Spleen (tissue), 11 donors: ENCODE measurements at regions not wholly inside any gene's neighbourhood (a gene's known extent, or its start where the extent isn't known, plus 50 kb on each side); places are given as distances from the start of the nearest gene placed in this dataset.

Experiments used
- DNase-seq: peaks from one replicate; pipeline ENCODE4 v3.0.0-alpha.2; 2020
- H3K27ac ChIP-seq, 8 donors: fragments of 200-600 bp; sonication (generic) in 7 of 8; 1 replicate in 4 of 8; 2 replicates in 4 of 8; pipeline versions ENCODE4 v1.5.0 to v1.8.0; 2016 to 2021; ENCODE audit warnings: inconsistent platforms in 4 of 8, mild to moderate bottlenecking in 4 of 8, moderate library complexity in 1 of 8
- H3K27me3 ChIP-seq, 7 donors: fragments of 200-600 bp; sonication (generic) in 6 of 7; replicated peaks in 1 of 7; 1 replicate in 4 of 7; 2 replicates in 3 of 7; pipeline versions ENCODE4 v1.5.0 to v1.8.0; 2016 to 2021; ENCODE audit warnings: inconsistent platforms in 3 of 7, mild to moderate bottlenecking in 1 of 7
- H3K36me3 ChIP-seq, 6 donors: fragments of 200-600 bp; sonication (generic) in 5 of 6; 1 replicate in 4 of 6; 2 replicates in 2 of 6; pipeline versions ENCODE4 v1.5.0 to v1.8.0; 2016 to 2021; ENCODE audit warnings: inconsistent platforms in 2 of 6
- H3K4me1 ChIP-seq, 6 donors: fragments of 200-600 bp; sonication (generic) in 5 of 6; 1 replicate in 3 of 6; 2 replicates in 3 of 6; pipeline versions ENCODE4 v1.5.0 to v1.8.0; 2016 to 2021; ENCODE audit warnings: inconsistent platforms in 3 of 6
- H3K4me3 ChIP-seq, 8 donors: fragments of 200-600 bp; sonication (generic) in 7 of 8; 1 replicate in 4 of 8; 2 replicates in 4 of 8; pipeline versions ENCODE4 v1.5.0 to v1.8.0; 2016 to 2021; ENCODE audit warnings: inconsistent platforms in 4 of 8, mild to moderate bottlenecking in 4 of 8, moderate library complexity in 2 of 8
- H3K9me3 ChIP-seq, 8 donors: fragments of 200-600 bp; sonication (generic) in 7 of 8; 1 replicate in 4 of 8; 2 replicates in 4 of 8; pipeline versions ENCODE4 v1.5.0 to v1.8.0; 2016 to 2021; ENCODE audit warnings: inconsistent platforms in 4 of 8
- CTCF ChIP-seq, 11 experiments: fragments of 200-600 bp in 7 of 11; fragments of 450-650 bp in 4 of 11; sonication (generic) in 4 of 11; IDR thresholded peaks in 8 of 11; conservative IDR thresholded peaks in 3 of 11; 1 replicate in 7 of 11; 2 replicates in 4 of 11; pipeline versions ENCODE4 v1.4.0 to v1.8.0; 2016 to 2021; ENCODE audit warnings: antibody characterized with exemption in 11 of 11, inconsistent platforms in 4 of 11, mild to moderate bottlenecking in 1 of 11
- POLR2A ChIP-seq, 3 donors: fragments of 450-650 bp; IDR thresholded peaks; one replicate each; pipeline ENCODE4 v1.5.1; 2017; ENCODE audit warnings: antibody characterized with exemption in 3 of 3, mild to moderate bottlenecking in 1 of 3
- POLR2AphosphoS5 ChIP-seq, 3 donors: sonication (generic); formaldehyde crosslinking; IDR thresholded peaks; one replicate each; pipeline ENCODE4 v1.5.1; 2017; ENCODE audit warnings: antibody characterized with exemption in 3 of 3
- WGBS, 5 donors: extraction: QIAGEN DNeasy Blood & Tissue Kit in 3 of 5; methylation state at CpG; one replicate each; pipeline versions ENCODE4 v1.1.5 to v1.1.7; 2013 to 2018; 5-methylcytosine and 5-hydroxymethylcytosine counted together
- intact Hi-C: fragments of 100-400 bp; cut with DNase I; formaldehyde crosslinking; loops from one replicate; pipeline ENCODE4 v1.15.0; 2023; ENCODE audit warnings: low total_unique reads
- donor health status: healthy with polysubstance abuse.
- donor health status: DM: no; HTN: no; CAD: no; lungs with moderate emphysema.
- donor health status: DM: no; HTN: no; CAD: no.
- donor health status: Bipolar disorder and iron deficiency.
- donor health status: healthy.
- donor health status: DM: no; HTN: no; CAD: no.
- donor health status: DM: yes; HTN: yes; CAD: no.

- no peaks in the 10 kb centered on the region for H3K27me3 ChIP-seq
- peak overlapping the region in 3 of 8 donors; percentile 4 to 22 (median 10) for H3K27ac ChIP-seq
- TF ChIP-seq CTCF (IDR thresholded peaks at IDR 0.05 in 8 of 11, conservative IDR thresholded peaks at IDR 0.05 in 3 of 11) = no peak
- peak in 1 of 3 donors; percentile 29 for TF ChIP-seq POLR2AphosphoS5 (IDR thresholded peaks at IDR 0.05)
- no peaks in the 10 kb centered on the region for H3K9me3 ChIP-seq
- WGBS, 5 donors = 89 to 97% (median 95%) methylated on average over 6 of the region's 6 CpGs
- H3K4me3 ChIP-seq = no peak overlapping the region
- peaks cover 0 to 43% (median 26%) of the 10 kb centered on the region in 6 donors for H3K4me1 ChIP-seq
- intact Hi-C loops = no loop called here
- no peak for DNase-seq
- peaks cover 0 to 98% (median 42%) of the 10 kb centered on the region in 6 donors for H3K36me3 ChIP-seq
Measured at GRCh38 chr7:130872341-130872740, 138.3 kb upstream of the KLF14 start.

- Histone ChIP-seq H3K4me1 (peaks cover 0 to 47% (median 22%) of the 10 kb centered on the region in 6 donors), H3K27me3 (no peaks in the 10 kb centered on the region), H3K9me3 (no peaks in the 10 kb centered on the region), H3K36me3 (peaks cover 0 to 98% (median 46%) of the 10 kb centered on the region in 6 donors), H3K27ac (peak overlapping the region in 3 of 8 donors; percentile 4 to 22 (median 10)), H3K4me3 (no peak overlapping the region)
- intact Hi-C loops = no loop called here
- TF ChIP-seq CTCF (IDR thresholded peaks at IDR 0.05 in 8 of 11, conservative IDR thresholded peaks at IDR 0.05 in 3 of 11) = no peak
- TF ChIP-seq POLR2AphosphoS5 (IDR thresholded peaks at IDR 0.05) = peak in 1 of 3 donors; percentile 54
- 50 to 64% (median 59%) methylated on average over 8 of the region's 8 CpGs for WGBS, 5 donors
- DNase-seq = no peak
Measured at GRCh38 chr7:130872756-130873448, 138.9 kb upstream of the KLF14 start.

- intact Hi-C loops = no loop called here
- H3K27ac ChIP-seq = peak overlapping the region in 6 of 8 donors; percentile 14 to 69 (median 50)
- H3K4me3 ChIP-seq = no peak overlapping the region
- 81 to 92% (median 85%) methylated on average over 6 of the region's 6 CpGs for WGBS, 5 donors
- H3K9me3 ChIP-seq = no peaks in the 10 kb centered on the region
- H3K27me3 ChIP-seq = no peaks in the 10 kb centered on the region
- DNase-seq = no peak
- no peak for TF ChIP-seq CTCF (IDR thresholded peaks at IDR 0.05 in 8 of 11, conservative IDR thresholded peaks at IDR 0.05 in 3 of 11)
- peak in 1 of 3 donors; percentile 45 for TF ChIP-seq POLR2AphosphoS5 (IDR thresholded peaks at IDR 0.05)
- H3K36me3 ChIP-seq = peaks cover 0 to 99% (median 48%) of the 10 kb centered on the region in 6 donors
- peaks cover 0 to 61% (median 23%) of the 10 kb centered on the region in 6 donors for H3K4me1 ChIP-seq
Measured at GRCh38 chr7:130874071-130874915, 140.3 kb upstream of the KLF14 start.

- DNase-seq = peak; percentile 85
- Histone ChIP-seq H3K9me3 (no peaks in the 10 kb centered on the region), H3K4me3 (no peak overlapping the region), H3K27ac (peak overlapping the region in 5 of 8 donors; percentile 23 to 69 (median 56)), H3K4me1 (peaks cover 0 to 69% (median 24%) of the 10 kb centered on the region in 6 donors), H3K36me3 (peaks cover 0 to 98% (median 45%) of the 10 kb centered on the region in 6 donors), H3K27me3 (no peaks in the 10 kb centered on the region)
- intact Hi-C loops = no loop called here
- TF ChIP-seq CTCF (IDR thresholded peaks at IDR 0.05 in 8 of 11, conservative IDR thresholded peaks at IDR 0.05 in 3 of 11) (peak; percentile 34 to 84 (median 74)), POLR2AphosphoS5 (IDR thresholded peaks at IDR 0.05) (peak; percentile 21 to 37 (median 27)), POLR2A (IDR thresholded peaks at IDR 0.05) (no peak)
- WGBS, 5 donors = 44 to 58% (median 51%) methylated on average over 6 of the region's 6 CpGs
Measured at GRCh38 chr7:130875265-130875741, 141.3 kb upstream of the KLF14 start.
